Left renal cortex interstitium (tissue), 4 donors: ENCODE measurements at regions not wholly inside any gene's neighbourhood (a gene's known extent, or its start where the extent isn't known, plus 50 kb on each side); places are given as distances from the start of the nearest gene placed in this dataset.
A peak's percentile ranks its signal among the peaks of the same experiment; 100 is the strongest.
"Not testable (repeated sequence)": the region's sequence is repeated elsewhere in the genome, so short reads cannot be mapped to it uniquely, and the experiment has no call there.

Experiments used
- DNase-seq, 4 donors: peaks; one replicate each; pipeline ENCODE4 v3.0.0-alpha.2; 2013; ENCODE audit warnings: low read depth in 4 of 4, low spot score in 2 of 4, missing footprints in 1 of 4

GRCh38 chr1:61581251-61581650, 143.7 kb downstream of the TM2D1 start:
- no peak for DNase-seq

GRCh38 chr1:61580417-61580816, 144.5 kb downstream of the TM2D1 start:
- DNase-seq, result no peak

- peak in 1 of 4 donors; percentile 20 for DNase-seq
Measured at GRCh38 chr1:61579802-61580201, 145.1 kb downstream of the TM2D1 start.

- no peak for DNase-seq
Measured at GRCh38 chr1:61572046-61572445, 152.9 kb downstream of the TM2D1 start.

GRCh38 chr1:61570191-61570590, 154.8 kb downstream of the TM2D1 start:
- DNase-seq, result no peak

GRCh38 chr1:61569303-61569621, 155.7 kb downstream of the TM2D1 start:
- no peak for DNase-seq

- DNase-seq, result no peak
Measured at GRCh38 chr1:61568460-61569302, 156.3 kb downstream of the TM2D1 start.

GRCh38 chr1:61566177-61566576, 158.8 kb downstream of the TM2D1 start:
- no peak for DNase-seq

- DNase-seq, result no peak
Measured at GRCh38 chr1:61563611-61564010, 161.3 kb downstream of the TM2D1 start.

- no peak for DNase-seq
Measured at GRCh38 chr1:61561666-61562065, 163.3 kb downstream of the TM2D1 start.

- no peak for DNase-seq
Measured at GRCh38 chr1:61560385-61560784, 164.6 kb downstream of the TM2D1 start.

GRCh38 chr1:61556631-61557030, 168.3 kb downstream of the TM2D1 start:
- DNase-seq, result no peak

- DNase-seq, result no peak
Measured at GRCh38 chr1:61552630-61553305, 172.2 kb downstream of the TM2D1 start.

GRCh38 chr1:61547302-61547701, 177.6 kb downstream of the TM2D1 start:
- not testable (repeated sequence) for DNase-seq

GRCh38 chr1:61544870-61545269, 180.1 kb downstream of the TM2D1 start:
- DNase-seq, result not testable (repeated sequence)

- not testable (repeated sequence) for DNase-seq
Measured at GRCh38 chr1:61543498-61543897, 181.4 kb downstream of the TM2D1 start.

GRCh38 chr1:61539720-61540462, 185.1 kb downstream of the TM2D1 start:
- no peak for DNase-seq

GRCh38 chr1:61538228-61538627, 186.7 kb downstream of the TM2D1 start:
- no peak for DNase-seq

GRCh38 chr1:61536174-61537108, 188.5 kb downstream of the TM2D1 start:
- no peak for DNase-seq

GRCh38 chr1:61534847-61535246, 190.1 kb downstream of the TM2D1 start:
- DNase-seq, result no peak
